H9 (cell line): ENCODE measurements at regions not wholly inside any gene's neighbourhood (a gene's known extent, or its start where the extent isn't known, plus 50 kb on each side); places are given as distances from the start of the nearest gene placed in this dataset.

Source experiments
- DNase-seq: peaks from one replicate; pipeline ENCODE4 v3.0.0-alpha.2; 2017
- H2AFZ ChIP-seq: one replicate; pipeline ENCODE4 v1.6.1; 2013; ENCODE audit warnings: mild to moderate bottlenecking, low read length, control low read depth, moderate library complexity
- H2AK5ac ChIP-seq: 2 replicates; pipeline ENCODE4 v1.6.1; 2013; ENCODE audit warnings: low read length, control low read depth, mixed read lengths; ENCODE audit not compliant: insufficient read length
- H2BK120ac ChIP-seq: one replicate; pipeline ENCODE4 v1.6.1; 2013; ENCODE audit warnings: low read depth, mild to moderate bottlenecking, low read length, control low read depth, inconsistent platforms; ENCODE audit not compliant: poor library complexity, severe bottlenecking
- H2BK12ac ChIP-seq: 2 replicates; pipeline ENCODE4 v1.6.1; 2013; ENCODE audit warnings: low read length, control low read depth, mixed read lengths, low read depth; ENCODE audit not compliant: insufficient read length
- H2BK15ac ChIP-seq: 2 replicates; pipeline ENCODE4 v1.6.1; 2013; ENCODE audit warnings: low read depth, low read length, control low read depth
- H2BK20ac ChIP-seq: one replicate; pipeline ENCODE4 v1.6.1; 2013; ENCODE audit warnings: low read depth, mild to moderate bottlenecking, low read length, control low read depth, inconsistent platforms; ENCODE audit not compliant: poor library complexity, severe bottlenecking
- H2BK5ac ChIP-seq: 2 replicates; pipeline ENCODE4 v1.6.1; 2013; ENCODE audit warnings: low read length, control low read depth, mixed read lengths; ENCODE audit not compliant: insufficient read length
- H3K14ac ChIP-seq: 2 replicates; pipeline ENCODE4 v1.6.1; 2013; ENCODE audit warnings: low read length, control low read depth; ENCODE audit not compliant: insufficient read depth
- H3K18ac ChIP-seq: 2 replicates; pipeline ENCODE4 v1.6.1; 2013; ENCODE audit warnings: low read depth, mild to moderate bottlenecking, mixed read lengths, low read length, control low read depth; ENCODE audit not compliant: insufficient read length
- H3K23ac ChIP-seq: 2 replicates; pipeline ENCODE4 v1.6.1; 2013; ENCODE audit warnings: low read length, control low read depth, mixed read lengths, low read depth; ENCODE audit not compliant: insufficient read length
- H3K23me2 ChIP-seq: 2 replicates; pipeline ENCODE4 v1.6.1; 2013; ENCODE audit warnings: low read depth, mild to moderate bottlenecking, mixed read lengths, low read length, control low read depth; ENCODE audit not compliant: insufficient read length, poor library complexity, severe bottlenecking
- H3K27ac ChIP-seq: 2 replicates; pipeline ENCODE4 v1.5.1; 2013; ENCODE audit warnings: low read length, control low read depth, mixed read lengths, low read depth; ENCODE audit not compliant: insufficient read length
- H3K27me3 ChIP-seq: 2 replicates; pipeline ENCODE4 v1.6.1; 2013; ENCODE audit warnings: low read length, control low read depth, inconsistent platforms; ENCODE audit not compliant: insufficient read depth
- H3K4ac ChIP-seq: 2 replicates; pipeline ENCODE4 v1.6.1; 2013; ENCODE audit warnings: low read depth, mild to moderate bottlenecking, control low read depth, inconsistent platforms, low read length, moderate library complexity
- H3K4me1 ChIP-seq: 2 replicates; pipeline ENCODE4 v1.6.1; 2013; ENCODE audit warnings: low read length, control low read depth, inconsistent platforms; ENCODE audit not compliant: insufficient read depth
- H3K4me2 ChIP-seq: 2 replicates; pipeline ENCODE4 v1.6.1; 2013; ENCODE audit warnings: low read length, control low read depth, mixed read lengths; ENCODE audit not compliant: insufficient read length, insufficient read depth
- H3K56ac ChIP-seq: 2 replicates; pipeline ENCODE4 v1.6.1; 2013; ENCODE audit warnings: low read depth, mild to moderate bottlenecking, mixed read lengths, low read length, control low read depth; ENCODE audit not compliant: insufficient read length
- H3K79me1 ChIP-seq: 2 replicates; pipeline ENCODE4 v1.6.1; 2013; ENCODE audit warnings: low read depth, mild to moderate bottlenecking, moderate library complexity, low read length, control low read depth, inconsistent platforms; ENCODE audit not compliant: insufficient read depth, poor library complexity, severe bottlenecking
- H3K79me2 ChIP-seq: 2 replicates; pipeline ENCODE4 v1.6.1; 2013; ENCODE audit warnings: low read length, control low read depth, inconsistent platforms; ENCODE audit not compliant: insufficient read depth
- H3K9ac ChIP-seq: 2 replicates; pipeline ENCODE4 v1.6.1; 2013; ENCODE audit warnings: low read length, control low read depth, mixed read lengths; ENCODE audit not compliant: insufficient read length; ENCODE audit errors: extremely low read depth
- H3K9me3 ChIP-seq: one replicate; pipeline ENCODE4 v1.6.1; 2013; ENCODE audit warnings: low read depth, low read length, inconsistent platforms; ENCODE audit not compliant: control insufficient read depth
- H3T11ph ChIP-seq: one replicate; pipeline ENCODE4 v1.6.1; 2013; ENCODE audit warnings: mild to moderate bottlenecking, low read length, control low read depth, inconsistent platforms
- H4K20me1 ChIP-seq: one replicate; pipeline ENCODE4 v1.6.1; 2013; ENCODE audit not compliant: control insufficient read depth, insufficient read length, insufficient read depth
- H4K5ac ChIP-seq: 2 replicates; pipeline ENCODE4 v1.6.1; 2013; ENCODE audit warnings: low read depth, mild to moderate bottlenecking, mixed read lengths, low read length, control low read depth; ENCODE audit not compliant: insufficient read length
- H4K8ac ChIP-seq: replicated peaks from 2 replicates; pipeline ENCODE4 v1.6.1; 2013; ENCODE audit warnings: low read length, control low read depth, mixed read lengths, low read depth; ENCODE audit not compliant: insufficient read length
- H4K91ac ChIP-seq: 2 replicates; pipeline ENCODE4 v1.6.1; 2013; ENCODE audit warnings: low read depth, mild to moderate bottlenecking, moderate library complexity, mixed read lengths, low read length, control low read depth; ENCODE audit not compliant: insufficient read length
- H3K27ac Mint-ChIP-seq, 3 experiments: 2 replicates in 2 of 3; 3 replicates in 1 of 3; pipeline ENCODE4 v1.8.0; 2020 to 2021; ENCODE audit warnings: mixed read lengths in 3 of 3, mild to moderate bottlenecking in 1 of 3, moderate library complexity in 1 of 3
- H3K27me3 Mint-ChIP-seq: 2 replicates; pipeline ENCODE4 v1.8.0; 2021; ENCODE audit warnings: low read depth, mild to moderate bottlenecking, moderate library complexity, mixed read lengths
- H3K36me3 Mint-ChIP-seq, 3 experiments: 2 replicates in 2 of 3; 3 replicates in 1 of 3; pipeline ENCODE4 v1.8.0; 2020 to 2021; ENCODE audit warnings: low read depth in 3 of 3, mixed read lengths in 3 of 3; ENCODE audit not compliant: insufficient read depth in 1 of 3
- H3K4me1 Mint-ChIP-seq, 2 experiments: 2 replicates each; pipeline ENCODE4 v1.8.0; 2020; ENCODE audit warnings: mixed read lengths in 2 of 2
- H3K4me3 Mint-ChIP-seq, 2 experiments: 2 replicates in 1 of 2; 3 replicates in 1 of 2; pipeline ENCODE4 v1.8.0; 2020 to 2021; ENCODE audit warnings: mild to moderate bottlenecking in 2 of 2, mixed read lengths in 2 of 2, moderate library complexity in 1 of 2
- H3K9me3 Mint-ChIP-seq, 2 experiments: 2 replicates in 1 of 2; 3 replicates in 1 of 2; pipeline ENCODE4 v1.8.0; 2020; ENCODE audit warnings: mild to moderate bottlenecking in 2 of 2, mixed read lengths in 2 of 2, moderate library complexity in 1 of 2
- CTCF ChIP-seq: fragments of 200-600 bp; sonication (generic); conservative IDR thresholded peaks from 3 replicates; pipeline ENCODE4 v1.8.0; 2021; ENCODE audit warnings: antibody characterized with exemption, mild to moderate bottlenecking
- WGBS: extraction: QIAGEN DNeasy Blood & Tissue Kit; methylation state at CpG from one replicate; pipeline ENCODE4 v1.1.7; 2013; ENCODE audit warnings: missing lambda C conversion rate, low lambda C conversion rate, mixed read lengths; ENCODE audit not compliant: insufficient read length; ENCODE audit errors: extremely low coverage; 5-methylcytosine and 5-hydroxymethylcytosine counted together

GRCh38 chr3:180288816-180289215 lies 252.1 kb upstream of the PEX5L start:
- Histone ChIP-seq H3K79me1 (no peaks in the 10 kb centered on the region), H3K9ac (no peak overlapping the region), H3K56ac (no peak overlapping the region), H3K14ac (no peak overlapping the region), H3K18ac (no peak overlapping the region), H2AFZ (no peak overlapping the region), H2BK5ac (no peak overlapping the region), H3K27ac (no peak overlapping the region), H3K9me3 (no peaks in the 10 kb centered on the region), H3T11ph (no peak overlapping the region), H4K8ac (no peak overlapping the region), H3K4me2 (no peak overlapping the region), H4K5ac (no peak overlapping the region), H2BK15ac (no peak overlapping the region), H3K4me1 (no peaks in the 10 kb centered on the region), H2BK12ac (no peak overlapping the region), H2BK120ac (no peak overlapping the region), H3K27me3 (no peaks in the 10 kb centered on the region; the same call in 1 of the 2 replicates), H3K23me2 (no peaks in the 10 kb centered on the region), H2AK5ac (no peak overlapping the region), H4K91ac (no peak overlapping the region), H2BK20ac (no peak overlapping the region), H3K4ac (no peak overlapping the region), H3K79me2 (no peaks in the 10 kb centered on the region), H4K20me1 (no peaks in the 10 kb centered on the region), H3K23ac (no peak overlapping the region)
- TF ChIP-seq CTCF, result no peak
- Mint-ChIP-seq H3K9me3 (no peaks in the 10 kb centered on the region; a peak in 1 of 5 replicates), H3K27me3 (no peaks in the 10 kb centered on the region), H3K4me1 (no peaks in the 10 kb centered on the region), H3K4me3 (no peak overlapping the region), H3K36me3 (no peaks in the 10 kb centered on the region), H3K27ac (no peak overlapping the region)
- DNase-seq, result no peak
- WGBS, result no CpG with 5 or more reads among the region's 2 CpGs
